Smooth muscle cell (in vitro differentiated cells): ENCODE measurements at regions not wholly inside any gene's neighbourhood (a gene's known extent, or its start where the extent isn't known, plus 50 kb on each side); places are given as distances from the start of the nearest gene placed in this dataset.

Experiments used
- DNase-seq: peaks from one replicate; lab custom pipeline; 2025; ENCODE audit not compliant: unreplicated experiment; lab: John Stamatoyannopoulos, UW
- H2AFZ ChIP-seq: fragments of 200-600 bp; sonication (generic); 2 replicates; pipeline ENCODE4 v1.6.0; 2016; ENCODE audit warnings: antibody characterized with exemption, low read depth, mild to moderate bottlenecking
- H3F3A ChIP-seq: fragments of 200-600 bp; sonication (generic); 2 replicates; pipeline ENCODE4 v1.6.0; 2017; ENCODE audit warnings: antibody characterized with exemption, low read depth
- H3K27ac ChIP-seq: fragments of 200-600 bp; sonication (generic); 2 replicates; pipeline ENCODE4 v1.5.1; 2016; ENCODE audit warnings: low read depth, mild to moderate bottlenecking
- H3K27me3 ChIP-seq: fragments of 200-600 bp; sonication (generic); 2 replicates; pipeline ENCODE4 v1.6.1; 2016; ENCODE audit warnings: low read depth, mild to moderate bottlenecking
- H3K36me3 ChIP-seq: fragments of 200-600 bp; sonication (generic); 2 replicates; pipeline ENCODE4 v1.5.1; 2016; ENCODE audit warnings: low read depth
- H3K4me1 ChIP-seq: fragments of 200-600 bp; sonication (generic); 2 replicates; pipeline ENCODE4 v1.5.1; 2016; ENCODE audit warnings: low read depth
- H3K4me2 ChIP-seq: fragments of 200-600 bp; sonication (generic); 2 replicates; pipeline ENCODE4 v1.6.0; 2016; ENCODE audit warnings: mild to moderate bottlenecking
- H3K4me3 ChIP-seq: fragments of 200-600 bp; sonication (generic); 2 replicates; pipeline ENCODE4 v1.5.1; 2016; ENCODE audit warnings: mild to moderate bottlenecking
- H3K79me2 ChIP-seq: fragments of 200-600 bp; sonication (generic); 2 replicates; pipeline ENCODE4 v1.6.0; 2016; ENCODE audit warnings: low read depth, mild to moderate bottlenecking
- H3K9ac ChIP-seq: fragments of 200-600 bp; sonication (generic); 2 replicates; pipeline ENCODE4 v1.6.0; 2016; ENCODE audit warnings: low read depth
- H3K9me3 ChIP-seq: fragments of 200-600 bp; sonication (generic); replicated peaks from 2 replicates; pipeline ENCODE4 v1.5.1; 2016; ENCODE audit warnings: low read depth
- H4K20me1 ChIP-seq: fragments of 200-600 bp; sonication (generic); 2 replicates; pipeline ENCODE4 v1.6.0; 2016; ENCODE audit warnings: low read depth
- CTCF ChIP-seq: fragments of 200-600 bp; sonication (generic); IDR thresholded peaks from 2 replicates; pipeline ENCODE4 v1.5.1; 2017; ENCODE audit warnings: borderline replicate concordance, mild to moderate bottlenecking, antibody characterized with exemption; ENCODE audit not compliant: insufficient read depth, poor library complexity, severe bottlenecking
- WGBS: methylation state at CpG from one replicate; pipeline ENCODE4 v1.1.7; 2016; ENCODE audit warnings: low lambda C conversion rate; 5-methylcytosine and 5-hydroxymethylcytosine counted together

- Histone ChIP-seq H4K20me1 (no peaks in the 10 kb centered on the region), H3K36me3 (no peaks in the 10 kb centered on the region), H3K9ac (no peak overlapping the region), H3K27ac (no peak overlapping the region), H3K27me3 (no peaks in the 10 kb centered on the region), H2AFZ (no peak overlapping the region), H3K4me1 (no peaks in the 10 kb centered on the region), H3K4me3 (no peak overlapping the region), H3K9me3 (no peaks in the 10 kb centered on the region), H3K79me2 (no peaks in the 10 kb centered on the region), H3K4me2 (no peak overlapping the region), H3F3A (no peaks in the 10 kb centered on the region)
- WGBS, result 90% methylated on average over 1 of the region's 1 CpG
- DNase-seq, result no peak
- TF ChIP-seq CTCF, result no peak
Observed at GRCh38 chr1:208393826-208394225, 149.6 kb upstream of the PLXNA2 start.

- Histone ChIP-seq H3K4me3 (no peak overlapping the region), H3K27ac (no peak overlapping the region), H3K4me2 (no peak overlapping the region), H3K36me3 (no peaks in the 10 kb centered on the region), H3K9ac (no peak overlapping the region), H3F3A (no peaks in the 10 kb centered on the region), H2AFZ (no peak overlapping the region), H3K79me2 (no peaks in the 10 kb centered on the region), H3K4me1 (no peaks in the 10 kb centered on the region), H3K27me3 (no peaks in the 10 kb centered on the region), H4K20me1 (no peaks in the 10 kb centered on the region), H3K9me3 (no peaks in the 10 kb centered on the region)
- TF ChIP-seq CTCF, result no peak
- DNase-seq, result no peak
- WGBS, result 89% methylated on average over 5 of the region's 5 CpGs
Observed at GRCh38 chr1:208397286-208397685, 153.1 kb upstream of the PLXNA2 start.

- Histone ChIP-seq H3K9me3 (no peaks in the 10 kb centered on the region), H4K20me1 (no peaks in the 10 kb centered on the region), H3K4me2 (no peak overlapping the region), H3K36me3 (no peaks in the 10 kb centered on the region), H3K9ac (no peak overlapping the region), H3K4me1 (no peaks in the 10 kb centered on the region), H3K27me3 (no peaks in the 10 kb centered on the region), H2AFZ (no peak overlapping the region), H3K4me3 (no peak overlapping the region), H3K27ac (no peak overlapping the region), H3F3A (peaks cover 2% of the 10 kb centered on the region), H3K79me2 (no peaks in the 10 kb centered on the region)
- DNase-seq, result no peak
- TF ChIP-seq CTCF, result no peak
- 85% methylated on average over 2 of the region's 2 CpGs for WGBS
Observed at GRCh38 chr1:208405014-208405413, 160.8 kb upstream of the PLXNA2 start.

GRCh38 chr1:208409176-208409575, 165.0 kb upstream of the PLXNA2 start:
- H3K36me3 ChIP-seq, result no peaks in the 10 kb centered on the region
- no peaks in the 10 kb centered on the region for H3K79me2 ChIP-seq

More at GRCh38 chr1:208409176-208409575, 165.0 kb upstream of the PLXNA2 start:
- no peak overlapping the region for H3K9ac ChIP-seq
- peaks cover 4% of the 10 kb centered on the region for H3F3A ChIP-seq
- DNase-seq, result no peak
- 61% methylated on average over 3 of the region's 3 CpGs for WGBS
- H3K4me2 ChIP-seq, result no peak overlapping the region
- no peaks in the 10 kb centered on the region for H3K27me3 ChIP-seq
- no peaks in the 10 kb centered on the region for H4K20me1 ChIP-seq
- H3K4me1 ChIP-seq, result no peaks in the 10 kb centered on the region
- H3K4me3 ChIP-seq, result no peak overlapping the region
- H3K9me3 ChIP-seq, result no peaks in the 10 kb centered on the region
- no peak overlapping the region for H3K27ac ChIP-seq
- no peak overlapping the region for H2AFZ ChIP-seq
- no peak for TF ChIP-seq CTCF
